ENCODE measurements at regions not wholly inside any gene's neighbourhood (a gene's known extent, or its start where the extent isn't known, plus 50 kb on each side); places are given as distances from the start of the nearest gene placed in this dataset.
A peak's percentile ranks its signal among the peaks of the same experiment; 100 is the strongest.

DNA sequence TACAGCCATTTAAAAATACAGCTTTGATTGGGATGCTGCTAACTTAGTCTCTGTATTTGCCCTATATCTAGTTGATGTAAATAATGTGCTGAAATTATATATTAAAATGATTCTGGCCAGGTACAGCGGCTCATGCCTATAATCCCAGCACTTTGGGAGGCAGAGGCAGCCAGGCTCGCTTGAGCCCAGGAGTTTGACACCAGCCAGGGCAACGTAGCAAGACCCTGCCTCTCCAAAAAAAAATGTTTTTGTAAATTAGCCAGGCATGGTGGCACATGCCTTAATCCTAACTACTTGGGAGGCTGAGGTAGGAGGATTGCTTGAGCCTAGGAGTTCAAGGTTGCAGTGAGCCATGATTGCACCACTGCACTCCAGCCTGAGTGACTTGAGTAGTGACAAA lies 143.8 kb upstream of the CELF2 start:
- Histone ChIP-seq H3K27ac (ENCODE audit: low read depth in 1 of 2, low read length in 1 of 2) (no peak overlapping the region), H3K9me3 (ENCODE audit: control insufficient read depth in 2 of 2, insufficient read depth in 1 of 2, low read length in 1 of 2) (no peaks in the 10 kb centered on the region), H3K36me3 (ENCODE audit: control insufficient read depth in 2 of 2, insufficient read depth in 2 of 2, low read length in 1 of 2) (no peaks in the 10 kb centered on the region), H3K4me3 (ENCODE audit: low read length in 2 of 2) (no peak overlapping the region), H3K27me3 (ENCODE audit: control insufficient read depth in 2 of 2, insufficient read depth in 1 of 2, low read length in 1 of 2) (peaks cover 0 to 13% of the 10 kb centered on the region in 2 donors), H3K4me1 (ENCODE audit: control insufficient read depth in 2 of 2, insufficient read depth in 2 of 2, low read length in 2 of 2) (no peaks in the 10 kb centered on the region)
- 96% methylated on average over 3 of the region's 3 CpGs for WGBS
- DNase-seq (ENCODE audit: low read depth in 6 of 9, low spot score in 9 of 9): no peak

DNA sequence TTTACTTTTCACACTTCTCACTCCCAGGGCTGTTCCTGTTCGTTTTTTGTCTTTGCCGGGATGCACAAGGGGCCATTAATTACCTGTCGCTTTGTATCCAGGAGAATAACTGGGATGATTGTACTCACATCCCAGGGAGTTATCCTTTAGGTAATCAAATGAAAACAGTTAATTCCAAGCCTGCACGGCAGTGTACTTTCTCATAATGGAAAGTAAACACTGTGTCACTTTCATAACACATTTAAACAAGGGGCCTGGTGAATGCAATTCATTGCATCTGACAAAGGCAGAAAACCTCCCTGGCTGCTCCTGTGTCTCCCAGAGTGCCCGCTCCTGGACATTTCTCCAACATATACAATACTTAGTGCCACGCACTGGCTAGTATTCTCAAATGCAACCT lies 138.7 kb upstream of the CELF2 start:
- peaks cover 0 to under 1% of the 10 kb centered on the region in 2 donors for H3K27me3 ChIP-seq (ENCODE audit: control insufficient read depth in 2 of 2, insufficient read depth in 1 of 2, low read length in 1 of 2)
- H3K9me3 ChIP-seq (ENCODE audit: control insufficient read depth in 2 of 2, insufficient read depth in 1 of 2, low read length in 1 of 2): peaks cover 0 to 1% of the 10 kb centered on the region in 2 donors
- no peaks in the 10 kb centered on the region for H3K4me1 ChIP-seq (ENCODE audit: control insufficient read depth in 2 of 2, insufficient read depth in 2 of 2, low read length in 2 of 2)
- 96% methylated on average over 6 of the region's 6 CpGs for WGBS
- DNase-seq (ENCODE audit: low read depth in 6 of 9, low spot score in 9 of 9): no peak
- H3K4me3 ChIP-seq (ENCODE audit: low read length in 2 of 2): no peak overlapping the region
- H3K27ac ChIP-seq (ENCODE audit: low read depth in 1 of 2, low read length in 1 of 2): no peak overlapping the region
- H3K36me3 ChIP-seq (ENCODE audit: control insufficient read depth in 2 of 2, insufficient read depth in 2 of 2, low read length in 1 of 2): no peaks in the 10 kb centered on the region

DNA sequence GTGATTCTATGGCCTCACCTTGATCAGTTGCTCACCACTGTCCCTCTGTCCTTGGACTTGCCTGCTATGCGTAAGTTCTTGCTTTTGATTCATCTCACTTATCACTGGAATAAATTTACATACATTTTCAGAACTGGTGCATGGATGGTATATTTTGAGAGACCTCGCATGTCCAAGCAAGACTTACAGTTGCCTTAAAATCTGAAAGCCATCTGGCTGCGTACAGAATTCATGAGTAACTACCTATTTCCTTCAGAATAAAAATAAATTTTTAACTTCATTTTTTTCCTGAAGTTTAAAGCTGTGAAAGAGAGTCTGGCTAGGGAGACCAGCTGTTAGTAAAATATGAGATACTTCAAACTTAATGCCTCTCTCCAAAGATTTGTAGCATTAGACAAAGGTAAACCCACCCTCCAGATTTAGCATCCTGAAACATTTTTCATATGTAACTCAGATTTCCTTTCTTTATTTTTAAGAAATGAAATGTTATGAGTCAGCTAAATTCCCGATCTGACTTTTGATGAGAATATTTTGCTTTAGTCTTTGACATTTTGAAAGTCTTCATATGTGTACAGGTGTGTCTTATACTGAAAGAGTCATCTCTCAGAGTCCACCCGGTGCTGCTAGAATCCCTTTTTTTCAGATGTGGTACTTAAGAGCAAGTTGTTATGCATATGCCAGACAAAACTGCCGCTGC lies 136.4 kb upstream of the CELF2 start:
- DNase-seq (ENCODE audit: low read depth in 6 of 9, low spot score in 9 of 9): no peak
- 89% methylated on average over 6 of the region's 6 CpGs for WGBS
- peaks cover 1 to 4% of the 10 kb centered on the region in 2 donors for H3K9me3 ChIP-seq (ENCODE audit: control insufficient read depth in 2 of 2, insufficient read depth in 1 of 2, low read length in 1 of 2)
- no peak overlapping the region for H3K4me3 ChIP-seq (ENCODE audit: low read length in 2 of 2)
- H3K27me3 ChIP-seq (ENCODE audit: control insufficient read depth in 2 of 2, insufficient read depth in 1 of 2, low read length in 1 of 2): no peaks in the 10 kb centered on the region
- no peaks in the 10 kb centered on the region for H3K36me3 ChIP-seq (ENCODE audit: control insufficient read depth in 2 of 2, insufficient read depth in 2 of 2, low read length in 1 of 2)
- no peak overlapping the region for H3K27ac ChIP-seq (ENCODE audit: low read depth in 1 of 2, low read length in 1 of 2)
- no peaks in the 10 kb centered on the region for H3K4me1 ChIP-seq (ENCODE audit: control insufficient read depth in 2 of 2, insufficient read depth in 2 of 2, low read length in 2 of 2)

DNA sequence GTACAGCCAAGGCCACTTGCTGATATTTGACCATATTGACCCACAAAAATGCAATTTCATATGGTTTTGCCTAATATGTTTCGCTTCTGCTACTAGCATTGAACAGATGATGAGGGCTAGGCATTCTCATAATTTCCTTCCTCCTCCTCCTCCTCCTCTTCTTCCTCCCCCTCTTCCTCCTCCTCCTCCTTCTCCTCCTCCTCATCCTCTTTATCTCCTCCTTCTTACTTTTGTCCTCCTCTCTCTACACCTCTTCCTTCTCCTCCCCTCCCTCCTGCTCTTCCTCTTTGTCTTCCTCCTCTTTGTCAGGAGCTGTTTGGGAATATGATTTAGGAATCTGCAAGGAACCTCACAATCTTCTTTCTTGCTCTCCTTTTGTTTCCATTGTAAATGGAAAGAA lies 133.9 kb upstream of the CELF2 start:
- no peak overlapping the region for H3K27ac ChIP-seq (ENCODE audit: low read depth in 1 of 2, low read length in 1 of 2)
- H3K27me3 ChIP-seq (ENCODE audit: control insufficient read depth in 2 of 2, insufficient read depth in 1 of 2, low read length in 1 of 2): no peaks in the 10 kb centered on the region
- H3K9me3 ChIP-seq (ENCODE audit: control insufficient read depth in 2 of 2, insufficient read depth in 1 of 2, low read length in 1 of 2): peaks cover 1 to 4% of the 10 kb centered on the region in 2 donors
- no peaks in the 10 kb centered on the region for H3K4me1 ChIP-seq (ENCODE audit: control insufficient read depth in 2 of 2, insufficient read depth in 2 of 2, low read length in 2 of 2)
- WGBS: 95% methylated on average over 1 of the region's 1 CpG
- H3K4me3 ChIP-seq (ENCODE audit: low read length in 2 of 2): no peak overlapping the region
- H3K36me3 ChIP-seq (ENCODE audit: control insufficient read depth in 2 of 2, insufficient read depth in 2 of 2, low read length in 1 of 2): no peaks in the 10 kb centered on the region
- DNase-seq (ENCODE audit: low read depth in 6 of 9, low spot score in 9 of 9): no peak

DNA sequence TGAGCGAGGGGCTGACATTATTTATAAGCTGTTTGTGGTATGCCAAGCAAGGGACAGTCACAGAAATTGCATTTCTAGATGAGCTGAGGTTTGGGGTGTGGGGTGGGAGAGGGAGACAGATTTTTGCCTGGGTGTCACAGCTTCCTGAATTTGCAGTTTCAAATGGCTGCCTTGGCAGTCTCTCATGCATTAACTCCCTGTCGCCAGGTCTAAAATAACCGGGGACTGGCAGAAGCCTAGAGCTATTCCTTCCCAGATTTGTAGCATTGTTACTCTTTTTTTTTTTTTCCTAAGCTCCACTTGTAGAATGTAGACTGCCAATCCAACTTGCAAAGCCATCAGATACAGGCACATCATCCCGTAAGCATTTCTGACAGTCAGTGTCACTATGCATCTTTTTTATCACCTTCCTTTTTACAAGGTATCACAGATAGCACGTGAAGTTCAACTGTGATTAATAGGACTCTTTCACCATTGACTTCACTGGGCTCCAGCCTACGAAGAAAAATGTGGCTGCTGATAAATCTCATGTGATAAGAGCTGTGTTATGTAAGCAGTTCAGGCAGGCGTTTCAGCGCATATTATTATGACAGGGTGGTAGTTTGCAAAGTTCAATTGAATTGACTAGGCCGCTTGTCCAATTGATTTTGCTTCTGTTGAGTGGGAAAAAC lies 130.7 kb upstream of the CELF2 start:
- Histone ChIP-seq H3K4me1 (ENCODE audit: control insufficient read depth in 2 of 2, insufficient read depth in 2 of 2, low read length in 2 of 2) (no peaks in the 10 kb centered on the region), H3K9me3 (ENCODE audit: control insufficient read depth in 2 of 2, insufficient read depth in 1 of 2, low read length in 1 of 2) (peaks cover 1 to 4% of the 10 kb centered on the region in 2 donors), H3K27me3 (ENCODE audit: control insufficient read depth in 2 of 2, insufficient read depth in 1 of 2, low read length in 1 of 2) (no peaks in the 10 kb centered on the region), H3K36me3 (ENCODE audit: control insufficient read depth in 2 of 2, insufficient read depth in 2 of 2, low read length in 1 of 2) (no peaks in the 10 kb centered on the region), H3K27ac (ENCODE audit: low read depth in 1 of 2, low read length in 1 of 2) (no peak overlapping the region), H3K4me3 (ENCODE audit: low read length in 2 of 2) (no peak overlapping the region)
- no peak for DNase-seq (ENCODE audit: low read depth in 6 of 9, low spot score in 9 of 9)
- WGBS: 93% methylated on average over 9 of the region's 9 CpGs

DNA sequence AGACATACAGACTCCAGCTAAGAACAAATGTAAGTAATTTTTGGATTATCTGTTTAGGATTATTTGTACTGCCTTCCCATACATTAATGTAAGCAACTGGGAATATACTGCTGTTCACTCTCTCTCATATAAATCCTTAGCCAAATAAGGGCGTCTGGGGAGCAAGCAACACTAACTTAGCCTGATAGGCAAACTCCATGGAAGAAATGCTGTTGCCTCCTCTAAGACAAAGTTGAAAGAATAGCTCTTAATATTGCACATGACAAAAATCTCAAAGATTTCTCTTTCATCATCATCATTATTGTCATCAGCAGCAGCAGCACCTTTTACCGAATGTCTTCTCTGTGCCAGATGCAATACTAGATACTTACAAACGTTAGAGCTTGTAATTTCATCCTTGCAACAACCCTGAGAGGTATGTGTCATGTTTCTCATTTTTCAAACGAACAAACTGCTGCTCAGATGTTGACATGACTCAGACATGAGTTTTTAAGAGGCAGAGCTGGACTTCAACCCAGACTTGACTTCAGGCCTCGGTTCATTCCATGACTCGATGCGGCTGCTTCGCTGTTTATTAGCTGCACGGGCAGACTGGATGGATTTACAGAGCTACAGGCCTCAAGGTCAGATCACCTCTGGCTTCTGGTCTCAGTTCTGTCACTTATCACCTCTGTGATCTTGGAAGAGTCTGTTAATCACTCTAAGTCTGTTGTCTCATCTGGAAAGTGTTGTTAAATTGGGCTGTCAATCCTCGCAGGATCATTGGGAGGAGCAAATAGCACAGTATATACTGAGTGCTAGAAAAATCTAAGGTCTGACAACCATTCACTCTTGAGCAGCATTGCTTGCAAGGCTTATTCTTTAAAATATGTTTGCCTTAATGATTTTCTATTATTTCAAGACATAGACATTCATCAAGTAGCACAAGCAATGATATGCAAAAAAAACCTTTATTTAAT lies 126.3 kb upstream of the CELF2 start:
- WGBS: 92% methylated on average over 10 of the region's 10 CpGs
- no peaks in the 10 kb centered on the region for H3K36me3 ChIP-seq (ENCODE audit: control insufficient read depth in 2 of 2, insufficient read depth in 2 of 2, low read length in 1 of 2)
- H3K4me3 ChIP-seq (ENCODE audit: low read length in 2 of 2): no peak overlapping the region
- no peaks in the 10 kb centered on the region for H3K27me3 ChIP-seq (ENCODE audit: control insufficient read depth in 2 of 2, insufficient read depth in 1 of 2, low read length in 1 of 2)
- DNase-seq (ENCODE audit: low read depth in 6 of 9, low spot score in 9 of 9): no peak
- H3K9me3 ChIP-seq (ENCODE audit: control insufficient read depth in 2 of 2, insufficient read depth in 1 of 2, low read length in 1 of 2): no peaks in the 10 kb centered on the region
- H3K4me1 ChIP-seq (ENCODE audit: control insufficient read depth in 2 of 2, insufficient read depth in 2 of 2, low read length in 2 of 2): no peaks in the 10 kb centered on the region
- peak overlapping the region in 1 of 2 donors; percentile 61 for H3K27ac ChIP-seq (ENCODE audit: low read depth in 1 of 2, low read length in 1 of 2)

DNA sequence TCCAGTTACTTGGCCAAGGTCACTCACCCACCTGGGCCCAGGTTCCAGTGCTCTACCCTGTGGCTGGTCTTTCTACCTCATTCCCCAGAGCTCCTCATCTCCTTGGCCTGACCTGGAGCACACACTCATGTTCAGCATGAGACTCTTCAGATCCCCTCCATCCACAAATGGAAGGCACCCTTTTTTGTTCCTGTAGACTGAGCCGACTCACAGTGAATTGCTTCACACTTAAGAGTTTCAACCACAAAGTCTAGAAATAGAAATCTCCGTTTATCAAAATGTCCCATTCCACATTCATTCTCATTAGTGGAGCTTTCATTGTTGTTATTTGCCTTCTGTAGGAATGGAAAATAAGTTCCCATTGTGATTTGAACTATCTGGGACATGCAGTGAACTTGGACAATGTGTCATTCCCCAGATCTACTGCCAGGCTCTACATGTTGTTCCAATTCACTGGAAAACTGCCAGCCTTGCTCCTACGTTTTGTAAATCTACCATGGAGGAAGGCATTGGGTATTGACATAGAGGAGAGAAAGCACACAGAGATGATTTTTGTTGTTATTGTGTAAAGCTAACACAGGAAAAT lies 125.3 kb upstream of the CELF2 start:
- no peak overlapping the region for H3K4me3 ChIP-seq (ENCODE audit: low read length in 2 of 2)
- 93% methylated on average over 3 of the region's 3 CpGs for WGBS

DNA sequence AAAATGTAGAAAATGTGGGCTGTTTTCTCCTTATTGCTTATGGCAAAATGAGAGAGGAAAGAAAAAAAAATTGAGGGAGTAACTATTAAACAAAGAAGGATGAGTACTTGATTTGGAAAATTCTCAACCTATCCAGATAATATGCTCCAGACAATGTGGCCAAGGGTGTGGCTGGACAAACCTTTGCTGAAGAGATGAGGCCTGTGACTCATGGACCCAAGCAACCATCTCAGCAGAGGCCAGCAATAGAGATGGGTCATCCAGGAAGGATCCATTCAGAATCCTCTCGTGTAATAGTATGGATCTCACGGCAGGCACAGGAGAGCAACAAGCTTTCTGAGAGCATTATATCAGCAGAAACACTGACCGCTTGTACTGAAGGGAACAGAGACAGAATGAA lies 120.3 kb upstream of the CELF2 start:
- H3K4me3 ChIP-seq (ENCODE audit: low read length in 2 of 2): no peak overlapping the region
- 99% methylated on average over 3 of the region's 3 CpGs for WGBS
- no peak for DNase-seq (ENCODE audit: low read depth in 6 of 9, low spot score in 9 of 9)
- H3K36me3 ChIP-seq (ENCODE audit: control insufficient read depth in 2 of 2, insufficient read depth in 2 of 2, low read length in 1 of 2): no peaks in the 10 kb centered on the region
- no peak overlapping the region for H3K27ac ChIP-seq (ENCODE audit: low read depth in 1 of 2, low read length in 1 of 2)
- no peaks in the 10 kb centered on the region for H3K9me3 ChIP-seq (ENCODE audit: control insufficient read depth in 2 of 2, insufficient read depth in 1 of 2, low read length in 1 of 2)
- no peaks in the 10 kb centered on the region for H3K27me3 ChIP-seq (ENCODE audit: control insufficient read depth in 2 of 2, insufficient read depth in 1 of 2, low read length in 1 of 2)
- no peaks in the 10 kb centered on the region for H3K4me1 ChIP-seq (ENCODE audit: control insufficient read depth in 2 of 2, insufficient read depth in 2 of 2, low read length in 2 of 2)

More for the DNA sequence above, 125.3 kb upstream of the CELF2 start:
- Histone ChIP-seq H3K9me3 (ENCODE audit: control insufficient read depth in 2 of 2, insufficient read depth in 1 of 2, low read length in 1 of 2) (no peaks in the 10 kb centered on the region), H3K27me3 (ENCODE audit: control insufficient read depth in 2 of 2, insufficient read depth in 1 of 2, low read length in 1 of 2) (no peaks in the 10 kb centered on the region), H3K4me1 (ENCODE audit: control insufficient read depth in 2 of 2, insufficient read depth in 2 of 2, low read length in 2 of 2) (no peaks in the 10 kb centered on the region), H3K27ac (ENCODE audit: low read depth in 1 of 2, low read length in 1 of 2) (peak overlapping the region in 1 of 2 donors; percentile 9), H3K36me3 (ENCODE audit: control insufficient read depth in 2 of 2, insufficient read depth in 2 of 2, low read length in 1 of 2) (no peaks in the 10 kb centered on the region)
- no peak for DNase-seq (ENCODE audit: low read depth in 6 of 9, low spot score in 9 of 9)
